HEK293 (cell line): ENCODE measurements at regions not wholly inside any gene's neighbourhood (a gene's known extent, or its start where the extent isn't known, plus 50 kb on each side); places are given as distances from the start of the nearest gene placed in this dataset.
"Not testable (repeated sequence)": the region's sequence is repeated elsewhere in the genome, so short reads cannot be mapped to it uniquely, and the experiment has no call there.

Experiments
- HOXA7 ChIP-seq: sonication (generic); formaldehyde crosslinking; IDR thresholded peaks from 2 replicates; pipeline ENCODE4 v1.8.1; 2022; ENCODE audit warnings: missing genetic modification reagents, borderline replicate concordance
- SP2 ChIP-seq: fragments of 450-650 bp; formaldehyde crosslinking; IDR thresholded peaks from 2 replicates; pipeline ENCODE4 v1.5.1; 2016; ENCODE audit warnings: missing biosample characterization, missing genetic modification characterization
- ZBTB21 ChIP-seq: fragments of 450-650 bp; formaldehyde crosslinking; IDR thresholded peaks from 2 replicates; pipeline ENCODE4 v1.5.1; 2017; ENCODE audit warnings: missing biosample characterization, missing genetic modification characterization
- ZBTB8A ChIP-seq: fragments of 450-650 bp; formaldehyde crosslinking; IDR thresholded peaks from 2 replicates; pipeline ENCODE4 v1.5.1; 2016; ENCODE audit warnings: missing biosample characterization, missing genetic modification characterization
- ZNF280C ChIP-seq: fragments of 450-650 bp; formaldehyde crosslinking; IDR thresholded peaks from 2 replicates; pipeline ENCODE4 v1.5.1; 2016; ENCODE audit warnings: missing biosample characterization, missing genetic modification characterization
- ZSCAN5A ChIP-seq: fragments of 450-650 bp; formaldehyde crosslinking; IDR thresholded peaks from 2 replicates; pipeline ENCODE4 v1.5.1; 2016; ENCODE audit warnings: missing biosample characterization, missing genetic modification characterization
- ZXDB ChIP-seq: fragments of 450-650 bp; formaldehyde crosslinking; IDR thresholded peaks from 2 replicates; pipeline ENCODE4 v1.5.1; 2016; ENCODE audit warnings: missing biosample characterization, missing genetic modification characterization
- TF ChIP-seq, protein P1 (sequence below): fragments of 450-650 bp; formaldehyde crosslinking; IDR thresholded peaks from 2 replicates; pipeline ENCODE4 v1.5.1; 2016; ENCODE audit warnings: missing biosample characterization, missing genetic modification characterization

DNA sequence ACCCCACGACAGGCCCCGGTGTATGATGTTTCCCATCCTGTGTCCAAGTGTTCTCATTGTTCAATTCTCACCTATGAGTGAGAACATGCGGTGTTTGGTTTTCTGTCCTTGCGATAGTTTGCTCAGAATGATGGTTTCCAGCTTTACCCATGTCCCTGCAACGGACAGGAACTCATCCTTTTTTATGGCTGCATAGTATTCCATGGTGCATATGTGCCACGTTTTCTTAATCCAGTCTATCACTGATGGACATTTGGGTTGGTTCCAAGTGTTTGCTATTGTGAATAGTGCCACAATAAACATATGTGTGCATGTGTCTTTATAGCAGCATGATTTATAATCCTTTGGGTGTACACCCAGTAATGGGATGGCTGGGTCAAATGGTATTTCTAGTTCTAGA is 1218.4 kb upstream of the TMEM132C start:
- TF ChIP-seq, protein P1, sequence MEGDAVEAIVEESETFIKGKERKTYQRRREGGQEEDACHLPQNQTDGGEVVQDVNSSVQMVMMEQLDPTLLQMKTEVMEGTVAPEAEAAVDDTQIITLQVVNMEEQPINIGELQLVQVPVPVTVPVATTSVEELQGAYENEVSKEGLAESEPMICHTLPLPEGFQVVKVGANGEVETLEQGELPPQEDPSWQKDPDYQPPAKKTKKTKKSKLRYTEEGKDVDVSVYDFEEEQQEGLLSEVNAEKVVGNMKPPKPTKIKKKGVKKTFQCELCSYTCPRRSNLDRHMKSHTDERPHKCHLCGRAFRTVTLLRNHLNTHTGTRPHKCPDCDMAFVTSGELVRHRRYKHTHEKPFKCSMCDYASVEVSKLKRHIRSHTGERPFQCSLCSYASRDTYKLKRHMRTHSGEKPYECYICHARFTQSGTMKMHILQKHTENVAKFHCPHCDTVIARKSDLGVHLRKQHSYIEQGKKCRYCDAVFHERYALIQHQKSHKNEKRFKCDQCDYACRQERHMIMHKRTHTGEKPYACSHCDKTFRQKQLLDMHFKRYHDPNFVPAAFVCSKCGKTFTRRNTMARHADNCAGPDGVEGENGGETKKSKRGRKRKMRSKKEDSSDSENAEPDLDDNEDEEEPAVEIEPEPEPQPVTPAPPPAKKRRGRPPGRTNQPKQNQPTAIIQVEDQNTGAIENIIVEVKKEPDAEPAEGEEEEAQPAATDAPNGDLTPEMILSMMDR (tag by site-specific recombination) = not testable (repeated sequence)
- not testable (repeated sequence) for TF ChIP-seq ZNF280C (tag by site-specific recombination); ZBTB21; ZSCAN5A (tag by site-specific recombination); HOXA7 (CRISPR knock-in tag); ZBTB8A; ZXDB (tag by site-specific recombination); SP2 (tag by site-specific recombination)
